ENCODE measurements at regions not wholly inside any gene's neighbourhood (a gene's known extent, or its start where the extent isn't known, plus 50 kb on each side); places are given as distances from the start of the nearest gene placed in this dataset.

GRCh38 chrX:45956191-45956870 lies 588.9 kb downstream of the ZNF674 start:
- TF ChIP-seq CTCF (IDR thresholded peaks at IDR 0.05) (no peak), POLR2A (IDR thresholded peaks at IDR 0.05) (no peak)
